Liver (tissue), 3 donors: ENCODE measurements at regions not wholly inside any gene's neighbourhood (a gene's known extent, or its start where the extent isn't known, plus 50 kb on each side); places are given as distances from the start of the nearest gene placed in this dataset.

Experiments used
- CTCF ChIP-seq: fragments of 150-350 bp; IDR thresholded peaks from 2 replicates; pipeline ENCODE4 v1.5.1; 2017; ENCODE audit warnings: improper control_type of control experiment, low read depth, low read length; ENCODE audit not compliant: missing input control
- HNF4G ChIP-seq: IDR thresholded peaks from 2 replicates; pipeline ENCODE4 v1.6.1; 2016; ENCODE audit warnings: antibody characterized with exemption
- JUND ChIP-seq, 2 donors: IDR thresholded peaks; 2 replicates each; pipeline ENCODE4 v1.6.1; 2016; ENCODE audit warnings: antibody characterized with exemption in 2 of 2
- RAD21 ChIP-seq, 2 donors: IDR thresholded peaks; 2 replicates each; pipeline ENCODE4 v1.6.1; 2016; ENCODE audit warnings: antibody characterized with exemption in 2 of 2, mild to moderate bottlenecking in 2 of 2
- REST ChIP-seq: IDR thresholded peaks from 2 replicates; pipeline ENCODE4 v1.6.1; 2016; ENCODE audit warnings: antibody characterized with exemption, mild to moderate bottlenecking
- donor health status: healthy.
- donor health status: healthy.

GRCh38 chr4:156312261-156312847 is 358.7 kb upstream of the CTSO start:
- no peak for TF ChIP-seq RAD21 (IDR thresholded peaks at IDR 0.05)
- TF ChIP-seq CTCF = no peak
- TF ChIP-seq HNF4G = no peak
- TF ChIP-seq REST = no peak
- no peak for TF ChIP-seq JUND (IDR thresholded peaks at IDR 0.05)
